Fibroblast of skin of right quadriceps (primary cell): ENCODE measurements at regions not wholly inside any gene's neighbourhood (a gene's known extent, or its start where the extent isn't known, plus 50 kb on each side); places are given as distances from the start of the nearest gene placed in this dataset.

Experiments used
- DNase-seq: peaks from one replicate; pipeline ENCODE4 v3.0.0-alpha.2; 2013

- no peak for DNase-seq
These were observed 515.3 kb downstream of the TLE1 start for GRCh38 chr9:81174023-81174422.

- no peak for DNase-seq
These were observed 517.7 kb downstream of the TLE1 start for GRCh38 chr9:81171689-81172088.

- no peak for DNase-seq
These were observed 527.0 kb downstream of the TLE1 start for GRCh38 chr9:81162361-81162760.

- DNase-seq = no peak
These were observed 533.0 kb downstream of the TLE1 start for GRCh38 chr9:81156381-81156780.

- DNase-seq = no peak
These were observed 539.2 kb downstream of the TLE1 start for GRCh38 chr9:81150016-81150625.

GRCh38 chr9:81146684-81147337 lies 542.5 kb downstream of the TLE1 start:
- DNase-seq = peak; percentile 50

GRCh38 chr9:81146241-81146640 lies 543.1 kb downstream of the TLE1 start:
- no peak for DNase-seq

GRCh38 chr9:81145331-81145963 lies 543.9 kb downstream of the TLE1 start:
- DNase-seq = no peak

- no peak for DNase-seq
These were observed 547.4 kb downstream of the TLE1 start for GRCh38 chr9:81141961-81142360.

- DNase-seq = no peak
These were observed 551.3 kb downstream of the TLE1 start for GRCh38 chr9:81137976-81138568.

GRCh38 chr9:81132796-81133195 lies 556.6 kb downstream of the TLE1 start:
- no peak for DNase-seq

- peak; percentile 17 for DNase-seq
These were observed 557.0 kb downstream of the TLE1 start for GRCh38 chr9:81132318-81132717.

- no peak for DNase-seq
These were observed 560.6 kb downstream of the TLE1 start for GRCh38 chr9:81128701-81129100.

- peak; percentile 44 for DNase-seq
These were observed 563.8 kb downstream of the TLE1 start for GRCh38 chr9:81125446-81126092.

GRCh38 chr9:81123526-81123925 lies 565.8 kb downstream of the TLE1 start:
- DNase-seq = no peak

GRCh38 chr9:81122749-81123148 lies 566.6 kb downstream of the TLE1 start:
- no peak for DNase-seq

GRCh38 chr9:81119591-81119990 lies 569.8 kb downstream of the TLE1 start:
- DNase-seq = no peak

- DNase-seq = no peak
These were observed 570.9 kb downstream of the TLE1 start for GRCh38 chr9:81118416-81118815.

- DNase-seq = no peak
These were observed 572.8 kb downstream of the TLE1 start for GRCh38 chr9:81116340-81117137.

GRCh38 chr9:81113453-81114124 lies 575.8 kb downstream of the TLE1 start:
- DNase-seq = peak; percentile 8

- DNase-seq = no peak
These were observed 576.5 kb downstream of the TLE1 start for GRCh38 chr9:81112627-81113452.
